ENCODE measurements at regions not wholly inside any gene's neighbourhood (a gene's known extent, or its start where the extent isn't known, plus 50 kb on each side); places are given as distances from the start of the nearest gene placed in this dataset.
A peak's percentile ranks its signal among the peaks of the same experiment; 100 is the strongest.

DNA sequence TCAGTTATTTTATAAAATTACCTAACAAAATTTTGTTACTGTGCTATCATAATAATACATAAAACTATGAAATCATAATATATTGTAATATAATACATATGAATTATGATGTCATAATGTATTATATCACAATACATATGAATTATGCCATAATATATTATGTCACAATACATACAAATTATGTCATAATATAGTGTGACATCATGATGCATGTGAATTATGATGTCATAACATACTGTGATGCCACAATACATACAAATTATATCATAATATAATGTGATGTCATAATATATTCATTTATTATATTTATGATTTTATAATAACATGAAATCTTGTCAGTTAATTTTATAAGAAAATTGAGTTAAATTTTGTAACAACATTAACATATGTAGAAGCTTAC lies 2021.6 kb downstream of the TP53TG3F start:
- Histone ChIP-seq H3K9me3 (replicated peaks; ENCODE audit: control insufficient read depth, insufficient read depth, low read depth, low read length) (no peaks in the 10 kb centered on the region), H2AFZ (ENCODE audit: low read depth, low read length) (no peak overlapping the region), H3K36me3 (ENCODE audit: control insufficient read depth, insufficient read depth, low read length) (no peaks in the 10 kb centered on the region), H3K27ac (ENCODE audit: extremely low read depth, low read depth, low read length) (no peak overlapping the region), H3K27me3 (ENCODE audit: control insufficient read depth in 2 of 2, insufficient read depth in 2 of 2, low read length in 2 of 2) (no peaks in the 10 kb centered on the region), H4K20me1 (replicated peaks; ENCODE audit: control insufficient read depth, insufficient read depth, low read length) (no peaks in the 10 kb centered on the region), H3K79me2 (ENCODE audit: control insufficient read depth, insufficient read depth, low read length) (no peaks in the 10 kb centered on the region), H3K4me2 (ENCODE audit: insufficient read depth, low read length) (no peak overlapping the region), H3K4me1 (replicated peaks in 1 of 2; ENCODE audit: control insufficient read depth in 2 of 2, insufficient read depth in 2 of 2, low read length in 2 of 2) (no peaks in the 10 kb centered on the region), H3K9me1 (ENCODE audit: control insufficient read depth, insufficient read depth, low read length) (no peaks in the 10 kb centered on the region), H3K4me3 (no peak overlapping the region), H3K9ac (ENCODE audit: insufficient read depth in 1 of 2, low read depth in 2 of 2, low read length in 2 of 2) (no peak overlapping the region)
- in situ Hi-C loops (cut with MboI), result no loop called here
- ATAC-seq, result no peak
- ChIA-PET POLR2A (no interaction called here), CTCF (ENCODE audit: low intra/inter-chr PET ratio) (no interaction called here)
- BruUV-seq (replicated peaks), result no TSS peak
- intact Hi-C loops (cut with micrococcal nuclease), result loop anchor here (5.0 kb wide), 1 partner anchor 364 kb away; no protein-coding TSS in a partner anchor
- no peak for FAIRE-seq
- TF ChIP-seq CEBPB (tag; IDR thresholded peaks at IDR 0.05) (peak; percentile 74), ATF1 (CRISPR knock-in tag; IDR thresholded peaks at IDR 0.05) (no peak), ATF1 (tag; IDR thresholded peaks at IDR 0.05) (peak; percentile 64), LARP7 (IDR thresholded peaks at IDR 0.05) (no peak), CEBPG (CRISPR knock-in tag; IDR thresholded peaks at IDR 0.05) (no peak), CEBPG (tag; conservative IDR thresholded peaks at IDR 0.05 in 1 of 2, IDR thresholded peaks at IDR 0.05 in 1 of 2) (peak; percentile 39 to 76; a peak in 3 of 4 replicates)
- TF ChIP-seq, protein P1, sequence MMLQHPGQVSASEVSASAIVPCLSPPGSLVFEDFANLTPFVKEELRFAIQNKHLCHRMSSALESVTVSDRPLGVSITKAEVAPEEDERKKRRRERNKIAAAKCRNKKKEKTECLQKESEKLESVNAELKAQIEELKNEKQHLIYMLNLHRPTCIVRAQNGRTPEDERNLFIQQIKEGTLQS (IDR thresholded peaks at IDR 0.05), result peak; percentile 69; the same call in 1 of the 2 replicates
- TF ChIP-seq, protein P1 (CRISPR knock-in tag; conservative IDR thresholded peaks at IDR 0.05), result no peak
- no peak for DNase-seq (ENCODE audit: extremely low read depth in 1 of 4, low spot score in 3 of 4)

All from K562 (cell line).